Endothelial cell of umbilical vein (primary cell): ENCODE measurements at regions not wholly inside any gene's neighbourhood (a gene's known extent, or its start where the extent isn't known, plus 50 kb on each side); places are given as distances from the start of the nearest gene placed in this dataset.

Experiments
- CTCF ChIP-seq, 2 donors: IDR thresholded peaks; 1 replicate in 1 of 2; 2 replicates in 1 of 2; pipeline ENCODE4 v1.5.1; 2011; ENCODE audit warnings: low read length in 2 of 2, mild to moderate bottlenecking in 2 of 2, moderate library complexity in 2 of 2, control low read depth in 1 of 2, inconsistent platforms in 1 of 2, low read depth in 1 of 2; ENCODE audit not compliant: insufficient read depth in 1 of 2; ENCODE audit errors: extremely low read depth in 1 of 2
- POLR2A ChIP-seq: IDR thresholded peaks from 2 replicates; pipeline ENCODE4 v1.6.1; 2012; ENCODE audit warnings: low read depth, mild to moderate bottlenecking, control low read depth, low read length
- POLR2AphosphoS5 ChIP-seq: IDR thresholded peaks from 2 replicates; pipeline ENCODE4 v1.6.1; 2012; ENCODE audit warnings: low read depth, mild to moderate bottlenecking, control low read depth, low read length, moderate library complexity; ENCODE audit not compliant: insufficient read depth

GRCh38 chr5:114176356-114176755 lies 185.5 kb upstream of the KCNN2 start:
- TF ChIP-seq CTCF (IDR thresholded peaks at IDR 0.05; ENCODE audit: extremely low read depth in 1 of 2, insufficient read depth in 1 of 2, low read depth in 1 of 2, low read length in 2 of 2) (no peak), POLR2AphosphoS5 (no peak), POLR2A (no peak)
